Trophoblast cell (in vitro differentiated cells and primary cell): ENCODE measurements at regions not wholly inside any gene's neighbourhood (a gene's known extent, or its start where the extent isn't known, plus 50 kb on each side); places are given as distances from the start of the nearest gene placed in this dataset.
"Not testable (repeated sequence)": the region's sequence is repeated elsewhere in the genome, so short reads cannot be mapped to it uniquely, and the experiment has no call there.

Experiments used
- DNase-seq, 2 donors: peaks; one replicate each; pipeline ENCODE4 v3.0.0-alpha.2; 2016
- H2AFZ ChIP-seq: 2 replicates; pipeline ENCODE4 v1.6.1; 2013; ENCODE audit warnings: low read length, moderate library complexity, mild to moderate bottlenecking; ENCODE audit not compliant: insufficient read depth, poor library complexity
- H2AK5ac ChIP-seq: 2 replicates; pipeline ENCODE4 v1.6.1; 2013; ENCODE audit warnings: mild to moderate bottlenecking, low read length
- H2BK120ac ChIP-seq: 2 replicates; pipeline ENCODE4 v1.6.1; 2013; ENCODE audit warnings: low read length, mild to moderate bottlenecking, moderate library complexity; ENCODE audit not compliant: insufficient read depth, poor library complexity
- H2BK12ac ChIP-seq: 2 replicates; pipeline ENCODE4 v1.6.1; 2013; ENCODE audit warnings: mild to moderate bottlenecking, low read length, moderate library complexity
- H2BK5ac ChIP-seq: 2 replicates; pipeline ENCODE4 v1.6.1; 2013; ENCODE audit warnings: low read length, low read depth, moderate library complexity, mild to moderate bottlenecking; ENCODE audit not compliant: poor library complexity
- H3K14ac ChIP-seq: 2 replicates; pipeline ENCODE4 v1.6.1; 2013; ENCODE audit warnings: mild to moderate bottlenecking, low read length
- H3K18ac ChIP-seq: 2 replicates; pipeline ENCODE4 v1.6.1; 2013; ENCODE audit warnings: mild to moderate bottlenecking, low read length
- H3K23ac ChIP-seq: 2 replicates; pipeline ENCODE4 v1.6.1; 2013; ENCODE audit warnings: low read length
- H3K27ac ChIP-seq: 2 replicates; pipeline ENCODE4 v1.5.1; 2013; ENCODE audit warnings: low read depth, mild to moderate bottlenecking, inconsistent platforms, low read length, moderate library complexity
- H3K27me3 ChIP-seq: 2 replicates; pipeline ENCODE4 v1.6.1; 2013; ENCODE audit warnings: inconsistent platforms, mild to moderate bottlenecking, low read length, moderate library complexity; ENCODE audit not compliant: insufficient read depth
- H3K36me3 ChIP-seq, 2 experiments: 1 replicate in 1 of 2; 2 replicates in 1 of 2; pipeline ENCODE4 v1.6.1; 2013; ENCODE audit warnings: low read length in 2 of 2, mild to moderate bottlenecking in 2 of 2, moderate library complexity in 1 of 2; ENCODE audit not compliant: insufficient read depth in 2 of 2, control insufficient read depth in 1 of 2
- H3K4ac ChIP-seq: 2 replicates; pipeline ENCODE4 v1.6.1; 2013; ENCODE audit warnings: low read depth, mild to moderate bottlenecking, low read length, moderate library complexity
- H3K4me1 ChIP-seq, 2 experiments: 1 replicate in 1 of 2; 2 replicates in 1 of 2; pipeline ENCODE4 v1.6.1; 2013; ENCODE audit warnings: low read length in 2 of 2, mild to moderate bottlenecking in 2 of 2, moderate library complexity in 1 of 2; ENCODE audit not compliant: insufficient read depth in 2 of 2, control insufficient read depth in 1 of 2
- H3K4me2 ChIP-seq: 2 replicates; pipeline ENCODE4 v1.6.1; 2013; ENCODE audit warnings: inconsistent platforms, mild to moderate bottlenecking, low read length, moderate library complexity
- H3K4me3 ChIP-seq: 2 replicates; pipeline ENCODE4 v1.5.1; 2013; ENCODE audit warnings: mild to moderate bottlenecking, low read depth, low read length, inconsistent platforms
- H3K79me1 ChIP-seq: one replicate; pipeline ENCODE4 v1.6.1; 2013; ENCODE audit warnings: low read length
- H3K79me2 ChIP-seq: 2 replicates; pipeline ENCODE4 v1.6.1; 2013; ENCODE audit warnings: low read length, mild to moderate bottlenecking; ENCODE audit not compliant: control insufficient read depth, insufficient read depth, poor library complexity
- H3K9ac ChIP-seq: 2 replicates; pipeline ENCODE4 v1.6.1; 2013; ENCODE audit warnings: mild to moderate bottlenecking, low read length
- H3K9me3 ChIP-seq: 2 replicates; pipeline ENCODE4 v1.6.1; 2013; ENCODE audit warnings: low read depth, mild to moderate bottlenecking, control low read depth, inconsistent platforms, low read length; ENCODE audit not compliant: insufficient read depth
- H4K12ac ChIP-seq: 2 replicates; pipeline ENCODE4 v1.6.1; 2013; ENCODE audit warnings: low read depth, mild to moderate bottlenecking, low read length, moderate library complexity
- H4K8ac ChIP-seq: 2 replicates; pipeline ENCODE4 v1.6.1; 2013; ENCODE audit warnings: low read depth, mild to moderate bottlenecking, low read length, moderate library complexity
- H4K91ac ChIP-seq: one replicate; pipeline ENCODE4 v1.6.1; 2013; ENCODE audit warnings: low read depth, mild to moderate bottlenecking, low read length, moderate library complexity
- WGBS: extraction: QIAGEN DNeasy Blood & Tissue Kit; methylation state at CpG from one replicate; pipeline ENCODE4 v1.1.7; 2013; ENCODE audit warnings: missing lambda C conversion rate; ENCODE audit not compliant: insufficient read length, insufficient coverage; ENCODE audit errors: extremely low coverage; 5-methylcytosine and 5-hydroxymethylcytosine counted together

- H3K9me3 ChIP-seq = no peaks in the 10 kb centered on the region
These were observed 283.3 kb downstream of the KLF13 start for GRCh38 chr15:31609906-31610305.

DNA sequence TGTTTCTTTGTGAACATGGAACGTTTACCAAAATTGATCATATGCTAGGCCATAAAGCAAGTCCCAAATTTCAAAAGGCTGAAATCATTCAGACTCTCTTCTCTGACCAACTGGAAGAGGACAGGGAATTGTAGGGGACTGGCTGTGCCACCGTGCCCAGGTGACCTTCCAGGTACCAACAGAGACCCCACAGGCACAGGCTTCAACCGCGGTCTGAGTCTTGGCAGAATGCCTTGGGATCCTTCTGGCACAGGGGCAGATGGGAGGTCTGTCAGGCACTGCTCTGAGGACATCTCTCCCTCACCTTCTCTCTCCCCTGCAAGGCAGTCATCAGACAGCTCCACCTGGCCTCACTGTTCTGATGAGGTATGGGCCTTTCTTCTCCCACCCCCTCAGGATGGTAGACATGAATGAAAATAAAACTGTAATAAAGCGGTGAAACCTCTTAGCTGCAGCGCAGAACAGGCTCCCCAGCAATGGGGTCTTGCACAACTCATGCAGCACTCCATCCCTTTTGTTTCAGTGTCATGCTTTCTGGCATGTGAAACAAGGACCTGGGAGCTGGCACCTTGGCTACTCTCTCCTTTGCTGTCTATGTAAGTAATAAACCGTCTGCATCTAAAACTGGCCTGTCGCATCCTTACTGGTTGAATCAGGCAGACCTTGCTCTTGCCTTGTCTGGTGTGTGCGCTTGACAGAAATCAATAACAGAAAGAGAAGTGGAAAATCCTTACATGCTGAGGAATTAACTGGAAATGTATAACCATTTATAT lies 289.2 kb downstream of the KLF13 start:
- Histone ChIP-seq H4K8ac (no peak overlapping the region), H2AK5ac (no peak overlapping the region), H4K12ac (no peak overlapping the region), H3K9me3 (no peaks in the 10 kb centered on the region), H3K4me3 (peak overlapping the region; percentile 42), H2AFZ (no peak overlapping the region), H3K4me2 (no peak overlapping the region), H3K27me3 (no peaks in the 10 kb centered on the region), H3K79me1 (no peaks in the 10 kb centered on the region), H3K9ac (no peak overlapping the region), H3K18ac (no peak overlapping the region), H3K27ac (no peak overlapping the region), H3K36me3 (no peaks in the 10 kb centered on the region), H2BK5ac (no peak overlapping the region), H3K14ac (no peak overlapping the region), H3K4ac (no peak overlapping the region), H3K4me1 (no peaks in the 10 kb centered on the region), H2BK120ac (no peak overlapping the region), H3K79me2 (no peaks in the 10 kb centered on the region), H4K91ac (no peak overlapping the region), H3K23ac (no peak overlapping the region), H2BK12ac (no peak overlapping the region)
- no peak for DNase-seq
- WGBS = no CpG with 5 or more reads among the region's 9 CpGs

More at GRCh38 chr15:31609906-31610305, 283.3 kb downstream of the KLF13 start:
- Histone ChIP-seq H3K79me1 (no peaks in the 10 kb centered on the region), H3K9ac (no peak overlapping the region), H3K18ac (no peak overlapping the region), H3K4me1 (peaks cover 0 to 11% of the 10 kb centered on the region in 2 experiments), H3K79me2 (no peaks in the 10 kb centered on the region), H2BK12ac (no peak overlapping the region), H3K14ac (no peak overlapping the region), H4K8ac (no peak overlapping the region), H3K27me3 (no peaks in the 10 kb centered on the region), H3K4me2 (no peak overlapping the region), H2AFZ (no peak overlapping the region), H2BK120ac (no peak overlapping the region), H3K23ac (no peak overlapping the region), H3K4ac (no peak overlapping the region), H3K36me3 (no peaks in the 10 kb centered on the region), H2BK5ac (no peak overlapping the region), H3K4me3 (no peak overlapping the region), H3K27ac (no peak overlapping the region), H4K91ac (no peak overlapping the region), H2AK5ac (no peak overlapping the region), H4K12ac (no peak overlapping the region)
- DNase-seq = peak in 1 of 2 donors; percentile 31
- WGBS = no CpG with 5 or more reads among the region's 2 CpGs

- not testable (repeated sequence) for H3K18ac ChIP-seq, H3K4ac ChIP-seq, H4K8ac ChIP-seq, H3K27me3 ChIP-seq, H3K9ac ChIP-seq, H2AK5ac ChIP-seq, H3K4me2 ChIP-seq, H3K27ac ChIP-seq, H3K4me3 ChIP-seq, H2BK5ac ChIP-seq, H4K12ac ChIP-seq, H3K14ac ChIP-seq, H2BK120ac ChIP-seq, H4K91ac ChIP-seq, H3K23ac ChIP-seq, H3K4me1 ChIP-seq, H3K79me1 ChIP-seq, H3K9me3 ChIP-seq, H3K79me2 ChIP-seq, H3K36me3 ChIP-seq, H2AFZ ChIP-seq, H2BK12ac ChIP-seq, DNase-seq
- WGBS = no CpG with 5 or more reads among the region's 11 CpGs
These were observed 296.7 kb downstream of the KLF13 start for GRCh38 chr15:31623297-31623696.

DNA sequence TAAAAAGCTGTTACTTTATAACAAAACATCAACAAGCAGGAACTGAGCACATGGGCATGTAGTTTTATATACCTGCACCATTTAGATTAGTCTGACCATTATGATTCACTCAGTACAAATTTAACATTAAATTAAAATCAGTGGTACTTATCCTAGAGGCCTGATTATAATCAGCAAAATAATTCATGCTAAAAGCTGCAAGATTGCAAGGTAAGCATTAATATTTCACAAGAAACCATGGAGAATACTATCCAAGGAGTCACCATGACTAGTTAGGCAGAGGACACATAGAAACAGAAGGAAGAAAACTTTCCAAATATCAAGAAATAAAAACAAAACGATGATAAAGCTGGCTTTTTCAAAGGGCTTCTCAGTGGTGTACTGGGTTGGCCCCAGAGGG lies 297.5 kb downstream of the KLF13 start:
- H2BK12ac ChIP-seq, H4K8ac ChIP-seq, H3K79me2 ChIP-seq, H2BK120ac ChIP-seq, H2AFZ ChIP-seq, H3K4me3 ChIP-seq, H3K14ac ChIP-seq, H4K91ac ChIP-seq, H3K27ac ChIP-seq, H3K23ac ChIP-seq, H2BK5ac ChIP-seq, H3K79me1 ChIP-seq, H2AK5ac ChIP-seq, H3K9me3 ChIP-seq, H3K9ac ChIP-seq, H3K27me3 ChIP-seq, H3K18ac ChIP-seq, H3K4me1 ChIP-seq, H4K12ac ChIP-seq, H3K4ac ChIP-seq, H3K4me2 ChIP-seq, H3K36me3 ChIP-seq, DNase-seq: not testable (repeated sequence)
- WGBS = no CpG with 5 or more reads among the region's 1 CpG
